C4-2B (cell line): ENCODE measurements at regions not wholly inside any gene's neighbourhood (a gene's known extent, or its start where the extent isn't known, plus 50 kb on each side); places are given as distances from the start of the nearest gene placed in this dataset.

Source experiments
- ZFX ChIP-seq: fragments of 450-650 bp; IDR thresholded peaks from 2 replicates; pipeline ENCODE4 v1.6.1; 2017
- TF ChIP-seq, protein P1 (sequence below): fragments of 450-650 bp; conservative IDR thresholded peaks from 2 replicates; pipeline ENCODE4 v1.5.1; 2017; ENCODE audit warnings: mild to moderate bottlenecking

GRCh38 chr11:38476808-38477575, 1879.0 kb upstream of the RAG2 start:
- TF ChIP-seq, protein P1, sequence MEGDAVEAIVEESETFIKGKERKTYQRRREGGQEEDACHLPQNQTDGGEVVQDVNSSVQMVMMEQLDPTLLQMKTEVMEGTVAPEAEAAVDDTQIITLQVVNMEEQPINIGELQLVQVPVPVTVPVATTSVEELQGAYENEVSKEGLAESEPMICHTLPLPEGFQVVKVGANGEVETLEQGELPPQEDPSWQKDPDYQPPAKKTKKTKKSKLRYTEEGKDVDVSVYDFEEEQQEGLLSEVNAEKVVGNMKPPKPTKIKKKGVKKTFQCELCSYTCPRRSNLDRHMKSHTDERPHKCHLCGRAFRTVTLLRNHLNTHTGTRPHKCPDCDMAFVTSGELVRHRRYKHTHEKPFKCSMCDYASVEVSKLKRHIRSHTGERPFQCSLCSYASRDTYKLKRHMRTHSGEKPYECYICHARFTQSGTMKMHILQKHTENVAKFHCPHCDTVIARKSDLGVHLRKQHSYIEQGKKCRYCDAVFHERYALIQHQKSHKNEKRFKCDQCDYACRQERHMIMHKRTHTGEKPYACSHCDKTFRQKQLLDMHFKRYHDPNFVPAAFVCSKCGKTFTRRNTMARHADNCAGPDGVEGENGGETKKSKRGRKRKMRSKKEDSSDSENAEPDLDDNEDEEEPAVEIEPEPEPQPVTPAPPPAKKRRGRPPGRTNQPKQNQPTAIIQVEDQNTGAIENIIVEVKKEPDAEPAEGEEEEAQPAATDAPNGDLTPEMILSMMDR, result no peak
- no peak for TF ChIP-seq ZFX
